IMR-90 (cell line): ENCODE measurements at regions not wholly inside any gene's neighbourhood (a gene's known extent, or its start where the extent isn't known, plus 50 kb on each side); places are given as distances from the start of the nearest gene placed in this dataset.

ENCODE experiments used
- ATAC-seq: fragments of 200-7000 bp; cut with Tn5 transposase; 2 replicates; pipeline ENCODE4 v1.9.1; 2020; ENCODE audit warnings: low read depth, mild to moderate bottlenecking, moderate library complexity
- BruUV-seq: library from RNA; stranded (reverse); fragments of 400-500 nt; replicated peaks from 2 replicates; lab custom pipeline; 2021; lab: Mats Ljungman, UMichigan
- CTCF ChIA-PET: fragments of 300-600 bp; formaldehyde crosslinking; extraction: SDS; loops from one replicate; lab custom pipeline; 2021; ENCODE audit warnings: antibody characterized with exemption; lab: Yijun Ruan, JAX
- POLR2A ChIA-PET: fragments of 300-600 bp; sonication (Branson Sonifier 250); formaldehyde crosslinking; loops from one replicate; lab custom pipeline; 2022; ENCODE audit warnings: antibody characterized with exemption; ENCODE audit not compliant: unreplicated experiment; lab: Charles Lee
- DNase-seq: peaks from one replicate; pipeline ENCODE4 v3.0.0; 2013
- H2AFZ ChIP-seq: replicated peaks from 2 replicates; pipeline ENCODE3; 2013; ENCODE audit warnings: low read length, mild to moderate bottlenecking; ENCODE audit not compliant: poor library complexity
- H2AK5ac ChIP-seq: 2 replicates; pipeline ENCODE4 v1.6.1; 2013; ENCODE audit warnings: low read depth, low read length, inconsistent platforms
- H2AK9ac ChIP-seq: replicated peaks from 2 replicates; pipeline ENCODE3; 2013; ENCODE audit warnings: mild to moderate bottlenecking, low read depth, low read length, moderate library complexity; ENCODE audit not compliant: poor library complexity
- H2BK120ac ChIP-seq: 2 replicates; pipeline ENCODE4 v1.6.1; 2013; ENCODE audit warnings: low read depth, low read length, inconsistent platforms
- H2BK15ac ChIP-seq: 3 replicates; pipeline ENCODE4 v1.6.1; 2013; ENCODE audit warnings: low read depth, low read length, inconsistent platforms
- H2BK20ac ChIP-seq: 2 replicates; pipeline ENCODE4 v1.6.1; 2013; ENCODE audit warnings: low read depth, mild to moderate bottlenecking, inconsistent platforms, low read length, moderate library complexity
- H2BK5ac ChIP-seq: 2 replicates; pipeline ENCODE4 v1.6.1; 2013; ENCODE audit warnings: mild to moderate bottlenecking, low read depth, low read length, inconsistent platforms; ENCODE audit not compliant: poor library complexity, severe bottlenecking
- H3K14ac ChIP-seq: replicated peaks from 2 replicates; pipeline ENCODE4 v1.6.1; 2013; ENCODE audit warnings: low read depth, low read length, inconsistent platforms
- H3K18ac ChIP-seq: 2 replicates; pipeline ENCODE4 v1.6.1; 2013; ENCODE audit warnings: low read depth, low read length, control low read depth
- H3K23ac ChIP-seq: 2 replicates; pipeline ENCODE4 v1.6.1; 2013; ENCODE audit warnings: low read depth, low read length, inconsistent platforms
- H3K27ac ChIP-seq: 2 replicates; pipeline ENCODE4 v1.5.1; 2013; ENCODE audit warnings: mild to moderate bottlenecking, control low read depth, low read length; ENCODE audit not compliant: insufficient read depth
- H3K27me3 ChIP-seq: 2 replicates; pipeline ENCODE4 v1.6.1; 2013; ENCODE audit warnings: low read length; ENCODE audit not compliant: control insufficient read depth, insufficient read depth
- H3K36me3 ChIP-seq: 2 replicates; pipeline ENCODE4 v1.6.1; 2013; ENCODE audit warnings: low read length, mixed read lengths; ENCODE audit not compliant: control insufficient read depth, insufficient read depth
- H3K4ac ChIP-seq: 2 replicates; pipeline ENCODE4 v1.6.1; 2013; ENCODE audit warnings: low read depth, low read length, inconsistent platforms
- H3K4me1 ChIP-seq: 2 replicates; pipeline ENCODE4 v1.6.1; 2013; ENCODE audit warnings: low read length, mixed read lengths; ENCODE audit not compliant: control insufficient read depth, insufficient read depth
- H3K4me2 ChIP-seq: 2 replicates; pipeline ENCODE4 v1.6.1; 2013; ENCODE audit warnings: low read depth, mild to moderate bottlenecking, control low read depth, low read length, moderate library complexity
- H3K4me3 ChIP-seq: 2 replicates; pipeline ENCODE4 v1.5.1; 2013; ENCODE audit warnings: low read depth, mild to moderate bottlenecking, control low read depth, low read length, moderate library complexity; ENCODE audit not compliant: insufficient read depth
- H3K56ac ChIP-seq: 2 replicates; pipeline ENCODE4 v1.6.1; 2013; ENCODE audit warnings: low read length, inconsistent platforms; ENCODE audit not compliant: insufficient read depth; ENCODE audit errors: extremely low read depth
- H3K79me1 ChIP-seq, 2 experiments: 2 replicates each; pipeline ENCODE4 v1.6.1; 2013; ENCODE audit warnings: low read length in 2 of 2, inconsistent platforms in 1 of 2, low read depth in 1 of 2
- H3K9ac ChIP-seq: 2 replicates; pipeline ENCODE4 v1.6.1; 2013; ENCODE audit warnings: low read depth, low read length, control low read depth
- H3K9me1 ChIP-seq: 2 replicates; pipeline ENCODE4 v1.6.1; 2013; ENCODE audit warnings: low read length, inconsistent platforms; ENCODE audit not compliant: insufficient read depth
- H3K9me3 ChIP-seq: 2 replicates; pipeline ENCODE4 v1.6.1; 2013; ENCODE audit warnings: low read length; ENCODE audit not compliant: control insufficient read depth, insufficient read depth
- H4K20me1 ChIP-seq: 2 replicates; pipeline ENCODE4 v1.6.1; 2013; ENCODE audit warnings: low read length, inconsistent platforms; ENCODE audit not compliant: insufficient read depth
- H4K5ac ChIP-seq: 2 replicates; pipeline ENCODE4 v1.6.1; 2013; ENCODE audit warnings: mild to moderate bottlenecking, low read depth, low read length, control low read depth
- H4K8ac ChIP-seq, 2 experiments: 2 replicates each; pipeline ENCODE4 v1.6.1; 2013; ENCODE audit warnings: low read depth in 2 of 2, low read length in 2 of 2, control low read depth in 1 of 2, inconsistent platforms in 1 of 2
- H4K91ac ChIP-seq: 2 replicates; pipeline ENCODE4 v1.6.1; 2013; ENCODE audit warnings: low read depth, low read length, inconsistent platforms; ENCODE audit not compliant: insufficient read depth
- BHLHE40 ChIP-seq: fragments of 150-350 bp; IDR thresholded peaks from 2 replicates; pipeline ENCODE4 v1.6.1; 2016; ENCODE audit warnings: mild to moderate bottlenecking, low read depth, low read length
- CEBPB ChIP-seq: IDR thresholded peaks from 2 replicates; pipeline ENCODE4 v1.6.1; 2012; ENCODE audit warnings: low read depth, low read length, improper control_type of control experiment
- CHD1 ChIP-seq: IDR thresholded peaks from 2 replicates; pipeline ENCODE4 v1.6.1; 2012; ENCODE audit warnings: low read depth, low read length, improper control_type of control experiment
- FOS ChIP-seq: fragments of 150-350 bp; IDR thresholded peaks from 2 replicates; pipeline ENCODE4 v1.6.1; 2016; ENCODE audit warnings: low read depth, low read length
- NFE2L2 ChIP-seq: fragments of 150-350 bp; IDR thresholded peaks from 2 replicates; pipeline ENCODE4 v1.6.1; 2016; ENCODE audit warnings: low read depth, mild to moderate bottlenecking, low read length
- RAD21 ChIP-seq: IDR thresholded peaks from 2 replicates; pipeline ENCODE4 v1.6.1; 2012; ENCODE audit warnings: low read length, improper control_type of control experiment
- RCOR1 ChIP-seq: IDR thresholded peaks from 2 replicates; pipeline ENCODE4 v1.6.1; 2012; ENCODE audit warnings: mild to moderate bottlenecking, low read length, improper control_type of control experiment; ENCODE audit not compliant: insufficient replicate concordance
- RFX5 ChIP-seq: IDR thresholded peaks from 2 replicates; pipeline ENCODE4 v1.8.0; 2012; ENCODE audit warnings: low read depth, mild to moderate bottlenecking, low read length, moderate library complexity
- WGBS, 2 experiments: methylation state at CpG; one replicate each; pipeline versions ENCODE4 v1.1.5 to v1.1.7; 2013; ENCODE audit warnings: missing lambda C conversion rate in 2 of 2; ENCODE audit not compliant: insufficient read length in 1 of 2; ENCODE audit errors: extremely low coverage in 2 of 2; 5-methylcytosine and 5-hydroxymethylcytosine counted together
- dilution Hi-C: fragments of 300-500 bp; cut with HindIII; formaldehyde crosslinking; loops from one replicate; pipeline ENCODE4 v1.14.3; 2018; ENCODE audit warnings: low sequenced_read_pairs; ENCODE audit not compliant: unreplicated experiment
- in situ Hi-C: fragments of 300-500 bp; cut with MboI; formaldehyde crosslinking; loops from 3 replicates; pipeline ENCODE4 v1.14.3; 2019; ENCODE audit warnings: low sequenced_read_pairs, inconsistent platforms, mixed read lengths
- intact Hi-C: fragments of 100-400 bp; cut with micrococcal nuclease; formaldehyde crosslinking; loops from 2 replicates; pipeline ENCODE4 v1.10.0; 2022

DNA sequence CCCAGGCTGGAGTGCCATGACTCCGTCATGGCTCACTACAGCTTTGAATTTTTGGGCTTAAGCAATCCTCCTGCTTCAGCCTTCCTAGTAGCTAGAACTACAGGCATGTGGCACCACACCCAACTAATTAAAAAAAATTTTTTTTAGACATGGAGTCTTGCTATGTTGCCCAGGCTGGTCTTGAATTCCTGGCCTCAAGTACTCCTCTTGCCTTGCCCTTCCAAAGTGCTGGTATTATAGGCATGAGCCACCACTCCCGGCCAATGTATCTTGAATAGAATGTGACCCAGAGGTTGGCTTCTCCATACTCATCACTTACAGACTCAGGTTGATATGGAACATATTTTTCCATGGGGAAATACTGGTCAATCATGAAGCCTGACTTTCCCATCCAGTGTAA, 51.2 kb upstream of the JAK2 start:
- ATAC-seq = no peak

More for the DNA sequence above, 51.2 kb upstream of the JAK2 start:
- Histone ChIP-seq H4K8ac (no peak overlapping the region), H3K36me3 (no peaks in the 10 kb centered on the region), H2AFZ (no peak overlapping the region), H3K23ac (no peak overlapping the region), H3K27ac (no peak overlapping the region), H3K18ac (no peak overlapping the region), H4K91ac (no peak overlapping the region), H3K27me3 (no peaks in the 10 kb centered on the region; the same call in 1 of the 2 replicates), H3K4me3 (no peak overlapping the region), H3K14ac (no peak overlapping the region), H4K20me1 (no peaks in the 10 kb centered on the region), H3K4me1 (no peaks in the 10 kb centered on the region; the same call in 1 of the 2 replicates), H2BK15ac (no peak overlapping the region), H4K5ac (no peak overlapping the region), H3K4ac (no peak overlapping the region), H2BK120ac (no peak overlapping the region), H3K79me1 (no peaks in the 10 kb centered on the region), H2BK20ac (no peak overlapping the region), H3K4me2 (no peak overlapping the region), H3K9me3 (no peaks in the 10 kb centered on the region), H2BK5ac (no peak overlapping the region), H3K9me1 (no peaks in the 10 kb centered on the region; the same call in 1 of the 2 replicates), H3K9ac (no peak overlapping the region), H2AK9ac (no peak overlapping the region), H3K56ac (no peak overlapping the region), H2AK5ac (no peak overlapping the region)
- no TSS peak for BruUV-seq
- intact Hi-C loops (no loop called here), dilution Hi-C loops (no loop called here), in situ Hi-C loops (no loop called here)
- TF ChIP-seq CHD1 (no peak), FOS (no peak), RCOR1 (no peak), CEBPB (no peak), BHLHE40 (no peak), RFX5 (no peak), RAD21 (no peak), NFE2L2 (no peak)
- POLR2A ChIA-PET = no interaction called here
- CTCF ChIA-PET = interaction anchor here (1.6 kb wide), 1 partner anchor 174 kb away, joined by 5 read pairs; no protein-coding TSS in a partner anchor
- WGBS, 2 experiments = no CpG with 5 or more reads among the region's 2 CpGs
- DNase-seq = no peak
